ENCODE measurements at regions not wholly inside any gene's neighbourhood (a gene's known extent, or its start where the extent isn't known, plus 50 kb on each side); places are given as distances from the start of the nearest gene placed in this dataset.

DNA sequence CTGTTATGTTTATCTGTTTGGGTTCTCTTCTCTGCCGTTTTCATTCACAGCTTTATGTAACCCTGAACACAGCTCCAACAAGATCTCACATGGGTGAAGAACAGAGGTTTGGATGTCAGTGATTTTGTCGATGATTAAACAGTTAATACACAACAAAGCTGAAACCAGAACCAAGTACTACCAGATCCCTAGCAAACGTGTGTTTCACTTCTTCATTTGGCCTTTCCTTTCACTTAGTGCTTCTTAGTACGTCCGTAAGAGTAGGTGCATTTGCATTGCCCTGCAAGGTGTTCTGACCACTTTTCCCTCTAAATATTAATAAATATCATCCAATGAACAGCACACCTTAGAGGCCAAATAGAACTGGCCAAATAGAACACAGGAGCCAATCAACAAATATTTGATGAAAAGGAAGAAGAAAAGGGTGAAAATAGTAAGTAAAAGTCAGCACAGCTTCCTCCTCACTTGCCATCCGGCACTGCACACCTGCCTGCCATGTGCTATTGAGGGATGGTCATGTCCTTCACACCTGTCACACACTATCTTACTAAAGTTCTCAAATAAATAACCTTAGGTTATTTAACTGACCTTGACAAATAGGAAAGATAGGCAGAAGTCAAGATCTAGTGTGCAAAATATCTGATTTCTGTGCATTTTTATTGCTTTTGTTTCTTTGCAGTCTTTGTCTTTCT lies 252.6 kb upstream of the ANKRD30A start:
- TF ChIP-seq, protein P1, sequence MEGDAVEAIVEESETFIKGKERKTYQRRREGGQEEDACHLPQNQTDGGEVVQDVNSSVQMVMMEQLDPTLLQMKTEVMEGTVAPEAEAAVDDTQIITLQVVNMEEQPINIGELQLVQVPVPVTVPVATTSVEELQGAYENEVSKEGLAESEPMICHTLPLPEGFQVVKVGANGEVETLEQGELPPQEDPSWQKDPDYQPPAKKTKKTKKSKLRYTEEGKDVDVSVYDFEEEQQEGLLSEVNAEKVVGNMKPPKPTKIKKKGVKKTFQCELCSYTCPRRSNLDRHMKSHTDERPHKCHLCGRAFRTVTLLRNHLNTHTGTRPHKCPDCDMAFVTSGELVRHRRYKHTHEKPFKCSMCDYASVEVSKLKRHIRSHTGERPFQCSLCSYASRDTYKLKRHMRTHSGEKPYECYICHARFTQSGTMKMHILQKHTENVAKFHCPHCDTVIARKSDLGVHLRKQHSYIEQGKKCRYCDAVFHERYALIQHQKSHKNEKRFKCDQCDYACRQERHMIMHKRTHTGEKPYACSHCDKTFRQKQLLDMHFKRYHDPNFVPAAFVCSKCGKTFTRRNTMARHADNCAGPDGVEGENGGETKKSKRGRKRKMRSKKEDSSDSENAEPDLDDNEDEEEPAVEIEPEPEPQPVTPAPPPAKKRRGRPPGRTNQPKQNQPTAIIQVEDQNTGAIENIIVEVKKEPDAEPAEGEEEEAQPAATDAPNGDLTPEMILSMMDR (IDR thresholded peaks at IDR 0.05; ENCODE audit: extremely low read depth in 1 of 2, insufficient read depth in 1 of 2, low read depth in 1 of 2, low read length in 2 of 2): no peak
- TF ChIP-seq FOS (IDR thresholded peaks at IDR 0.05; ENCODE audit: borderline replicate concordance, insufficient read depth, low read length) (no peak), POLR2A (IDR thresholded peaks at IDR 0.05; ENCODE audit: low read depth, low read length) (no peak), EZH2 (IDR thresholded peaks at IDR 0.05; ENCODE audit: borderline replicate concordance, low read depth, low read length, severe bottlenecking) (no peak), POLR2AphosphoS5 (IDR thresholded peaks at IDR 0.05; ENCODE audit: insufficient read depth, low read depth, low read length) (no peak), GATA2 (IDR thresholded peaks at IDR 0.05; ENCODE audit: insufficient read depth, insufficient read length, low read depth, low read length) (no peak)

Measured in endothelial cell of umbilical vein (primary cell).